Amniotic stem cell (primary cell): ENCODE measurements at regions not wholly inside any gene's neighbourhood (a gene's known extent, or its start where the extent isn't known, plus 50 kb on each side); places are given as distances from the start of the nearest gene placed in this dataset.

ENCODE experiments used
- DNase-seq: peaks from one replicate; lab custom pipeline; 2025; lab: John Stamatoyannopoulos, UW

DNA sequence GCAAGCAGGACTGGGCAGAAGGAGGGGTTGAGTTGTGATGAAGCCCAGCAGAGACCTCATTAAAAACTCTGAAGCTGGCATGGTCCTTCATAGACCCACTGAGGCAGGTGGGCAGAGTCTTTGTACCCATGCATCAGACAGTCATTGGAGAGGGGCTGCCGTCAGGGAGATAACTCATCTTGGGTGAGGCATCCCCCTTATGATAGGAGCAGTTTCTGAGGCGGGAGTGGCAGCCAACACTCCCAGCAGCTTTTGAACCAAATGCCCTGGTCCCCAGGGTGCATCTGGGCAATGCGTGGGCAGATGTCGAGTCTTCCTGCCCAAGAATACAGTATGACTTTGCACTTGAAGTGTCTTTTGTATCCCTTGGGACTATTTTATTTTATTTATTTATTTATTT is 68.1 kb downstream of the HTR5A start:
- no peak for DNase-seq

GRCh38 chr7:155141562-155141961 is 71.4 kb downstream of the HTR5A start:
- DNase-seq: no peak

- DNase-seq: no peak
Observed at GRCh38 chr7:155143381-155143780, 73.3 kb downstream of the HTR5A start.

DNA sequence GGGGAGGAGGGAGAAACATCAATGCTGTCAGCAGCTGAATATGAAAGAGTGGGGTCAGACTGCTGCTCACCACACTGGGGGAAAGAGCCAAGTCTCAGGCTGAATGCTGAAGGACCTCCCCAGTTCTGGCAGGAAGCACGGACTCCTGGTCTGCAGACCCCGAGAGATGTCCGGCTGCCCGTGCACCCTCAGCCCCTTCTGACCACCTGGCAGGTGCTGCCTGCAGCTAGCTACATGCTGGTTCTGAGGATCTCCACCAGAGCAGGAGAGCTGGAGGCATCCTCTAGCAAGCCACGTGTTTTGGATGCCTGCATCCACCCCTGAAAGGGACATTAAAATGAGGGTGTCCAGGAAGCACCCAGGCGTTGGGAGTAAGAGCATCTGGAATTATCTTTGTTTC is 74.2 kb downstream of the HTR5A start:
- no peak for DNase-seq

DNA sequence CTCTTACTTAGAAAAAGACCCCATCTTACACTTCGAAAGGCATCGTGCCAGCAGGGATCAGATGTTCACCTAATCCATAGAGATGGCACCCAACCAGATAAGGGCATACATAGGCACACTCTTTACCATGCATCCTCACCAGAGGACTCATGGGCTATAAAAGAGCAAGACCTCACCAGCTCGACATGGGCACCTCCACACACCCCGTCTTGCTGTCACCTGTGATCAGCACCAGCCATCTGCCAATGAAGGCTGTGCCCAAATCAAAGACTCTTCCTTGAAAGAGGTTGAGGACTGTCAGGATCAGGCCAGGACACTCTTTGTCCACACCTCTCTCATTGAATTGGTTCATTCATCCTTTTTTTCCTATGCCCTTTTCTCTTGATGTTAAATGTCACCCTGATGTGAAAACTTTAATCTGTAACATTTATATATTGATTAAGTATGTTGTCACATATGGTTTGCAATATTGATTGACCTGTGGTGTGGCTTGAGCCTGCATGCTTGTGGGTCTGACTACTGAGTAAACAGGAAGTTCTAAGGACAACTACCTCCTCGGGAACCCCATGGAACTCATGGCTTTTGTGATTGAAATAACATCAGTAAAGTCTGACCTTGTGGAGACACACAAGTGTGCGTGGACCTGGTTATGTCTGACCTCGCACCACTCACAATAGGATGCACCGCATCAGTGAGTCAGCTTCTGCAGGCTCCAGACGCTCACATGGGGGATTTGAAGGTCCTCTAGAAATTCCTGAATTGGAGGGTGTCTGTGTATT is 75.5 kb downstream of the HTR5A start:
- DNase-seq: no peak

DNA sequence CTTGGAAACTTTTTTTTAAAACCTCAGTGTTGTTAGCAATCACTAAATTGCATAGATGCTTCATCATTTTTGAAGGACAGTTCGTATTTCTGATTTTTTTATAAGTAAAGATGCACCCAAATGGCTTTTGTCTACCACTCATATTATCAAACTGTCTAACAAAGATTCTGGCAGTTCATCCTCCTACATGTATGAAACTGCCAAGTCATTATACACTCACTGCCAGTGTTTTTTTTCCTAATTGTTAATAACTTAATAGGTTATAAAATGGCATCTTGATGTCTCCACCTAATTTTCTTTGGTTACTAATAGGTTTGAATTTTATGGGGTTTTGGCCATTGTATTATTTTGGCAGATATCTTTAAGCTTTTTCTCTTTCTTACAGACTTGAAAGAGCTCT is 77.0 kb downstream of the HTR5A start:
- no peak for DNase-seq

GRCh38 chr7:155147624-155148023 is 77.5 kb downstream of the HTR5A start:
- no peak for DNase-seq

- DNase-seq: no peak
Observed at GRCh38 chr7:155153676-155154075, 83.6 kb downstream of the HTR5A start.

- no peak for DNase-seq
Observed at GRCh38 chr7:155154586-155154985, 84.5 kb downstream of the HTR5A start.

DNA sequence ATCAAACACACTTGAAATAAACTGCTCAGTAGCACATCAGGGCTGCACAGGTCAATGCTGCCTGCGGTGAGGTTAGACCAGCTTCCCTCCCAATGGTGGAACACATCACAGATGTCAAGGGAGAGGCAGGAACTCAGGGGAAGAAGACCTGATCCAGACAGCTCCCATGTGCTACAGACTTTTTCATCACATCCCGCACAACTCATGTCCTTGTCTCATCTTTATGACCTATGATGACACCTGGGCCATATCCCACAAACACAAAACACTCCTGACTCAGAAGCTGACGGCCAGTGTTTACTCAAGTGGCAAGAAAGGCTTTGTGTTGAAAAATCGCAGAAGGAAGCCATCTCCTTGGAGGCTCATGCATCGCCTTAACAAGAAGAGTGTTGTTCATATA is 91.6 kb downstream of the HTR5A start:
- DNase-seq: no peak

DNA sequence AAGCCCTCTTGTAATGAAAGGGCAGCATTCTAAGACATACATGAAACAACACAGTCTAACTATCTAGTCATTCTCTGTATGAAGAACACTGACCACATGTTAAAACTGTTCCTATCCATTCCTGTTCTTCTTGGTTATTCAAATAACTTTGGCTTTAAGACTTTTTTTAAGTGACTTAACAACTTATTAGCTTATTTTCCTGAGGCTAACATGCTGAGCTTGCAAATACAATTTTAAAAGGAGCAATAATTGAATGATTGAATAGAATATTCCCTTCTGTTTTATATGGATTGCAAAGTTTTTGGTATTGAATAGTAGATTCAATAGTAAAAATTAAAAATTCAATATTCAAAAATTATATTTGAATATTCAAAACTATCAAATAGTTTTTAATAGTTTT is 92.3 kb downstream of the HTR5A start:
- no peak for DNase-seq

GRCh38 chr7:155163696-155164095 is 93.6 kb downstream of the HTR5A start:
- DNase-seq: no peak

DNA sequence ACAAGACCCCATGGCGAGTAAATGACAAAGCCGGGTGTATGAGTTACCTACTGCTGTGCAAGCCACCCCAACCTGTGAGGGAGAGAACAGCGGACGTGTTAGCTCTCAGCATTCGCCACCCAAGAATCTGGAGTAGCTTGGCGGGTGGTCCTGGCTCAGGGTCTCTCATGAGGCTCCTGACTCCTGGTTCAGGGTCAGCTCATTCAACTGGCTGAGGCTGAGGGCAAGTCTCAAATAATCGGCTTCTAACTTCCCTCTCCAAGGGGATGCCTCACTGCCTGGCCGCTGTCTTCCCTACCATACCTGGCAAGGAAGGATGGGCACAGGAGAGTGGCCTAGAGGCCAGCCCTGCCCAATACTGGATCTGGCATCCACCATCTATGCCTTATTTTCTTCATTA is 94.2 kb downstream of the HTR5A start:
- DNase-seq: no peak

GRCh38 chr7:155166108-155166507 is 96.0 kb downstream of the HTR5A start:
- no peak for DNase-seq

DNA sequence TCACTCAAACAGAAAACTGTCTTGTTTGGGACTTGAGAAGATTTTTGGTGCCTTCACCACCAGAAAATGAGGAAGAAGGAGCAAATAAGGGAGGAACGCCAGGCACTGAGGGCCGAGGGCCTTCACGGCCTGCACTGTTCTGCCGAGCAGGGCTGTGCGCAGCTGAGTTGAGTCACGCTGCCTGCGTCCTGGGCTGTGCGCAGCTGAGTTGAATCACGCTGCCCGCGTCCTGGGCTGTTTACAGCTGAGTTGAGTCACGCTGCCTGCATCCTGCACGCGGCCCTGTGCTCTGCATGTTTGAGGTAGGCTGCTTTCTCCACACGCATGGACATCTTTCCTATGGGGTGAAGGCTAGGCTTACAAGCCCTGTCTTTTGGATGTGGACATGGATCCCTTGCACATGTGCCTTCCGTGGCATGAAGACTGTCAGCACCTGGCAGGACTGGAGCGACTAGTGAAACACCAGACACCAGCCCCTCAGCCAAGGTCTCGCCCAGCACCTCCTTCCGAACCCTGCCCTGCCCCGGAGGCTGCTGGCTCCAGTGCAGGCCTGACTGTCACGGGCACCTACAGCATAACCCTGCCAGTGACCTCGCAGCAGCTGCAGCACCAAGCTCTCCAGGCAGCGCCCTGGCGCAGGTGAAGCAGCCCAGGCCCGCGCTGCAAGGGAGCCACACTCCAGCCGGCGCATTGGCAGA is 96.7 kb downstream of the HTR5A start:
- DNase-seq: peak; percentile 94

- DNase-seq: no peak
Observed at GRCh38 chr7:155167706-155168365, 97.7 kb downstream of the HTR5A start.

DNA sequence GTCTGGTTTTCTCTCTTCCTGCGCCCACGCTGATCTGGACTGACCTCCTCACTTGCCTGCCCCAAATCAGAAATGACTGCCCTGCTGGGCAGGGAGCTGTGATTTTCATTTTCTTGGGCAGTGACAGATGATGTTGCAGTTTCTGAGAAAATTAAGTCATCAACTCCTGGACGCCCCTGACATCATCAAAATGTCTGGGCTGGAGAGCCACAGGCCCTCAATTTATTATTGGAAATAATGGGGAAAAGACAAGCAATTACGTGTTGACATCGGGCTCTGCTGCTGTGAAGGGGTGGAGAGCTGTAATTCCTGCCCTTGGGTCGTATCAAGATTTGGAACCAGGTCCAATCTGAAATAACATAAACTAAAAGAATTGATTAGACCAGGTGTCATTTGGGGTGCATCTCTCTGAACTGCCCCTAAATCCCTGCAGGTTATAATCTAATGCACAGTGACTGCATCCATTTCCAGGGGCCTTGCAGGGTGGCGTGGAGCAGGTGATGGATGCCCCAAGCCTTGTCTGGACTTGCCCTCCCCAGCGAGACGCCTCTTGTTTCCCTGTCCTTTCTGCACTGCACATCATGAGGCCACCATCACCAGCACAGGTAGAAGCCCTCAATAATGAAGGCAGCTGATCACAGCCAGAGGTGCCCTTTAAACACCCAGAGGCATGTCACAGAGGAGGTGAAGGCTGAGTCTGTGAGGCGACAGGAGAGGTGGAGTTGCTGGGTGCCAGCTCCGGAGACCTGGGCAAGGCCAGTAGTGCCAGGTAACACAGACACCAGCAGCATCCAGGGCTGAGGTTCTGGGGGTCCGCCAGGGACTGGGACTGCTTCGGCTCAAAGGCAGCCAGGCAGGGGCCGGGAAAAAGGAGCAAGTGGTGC is 98.7 kb downstream of the HTR5A start:
- no peak for DNase-seq

DNA sequence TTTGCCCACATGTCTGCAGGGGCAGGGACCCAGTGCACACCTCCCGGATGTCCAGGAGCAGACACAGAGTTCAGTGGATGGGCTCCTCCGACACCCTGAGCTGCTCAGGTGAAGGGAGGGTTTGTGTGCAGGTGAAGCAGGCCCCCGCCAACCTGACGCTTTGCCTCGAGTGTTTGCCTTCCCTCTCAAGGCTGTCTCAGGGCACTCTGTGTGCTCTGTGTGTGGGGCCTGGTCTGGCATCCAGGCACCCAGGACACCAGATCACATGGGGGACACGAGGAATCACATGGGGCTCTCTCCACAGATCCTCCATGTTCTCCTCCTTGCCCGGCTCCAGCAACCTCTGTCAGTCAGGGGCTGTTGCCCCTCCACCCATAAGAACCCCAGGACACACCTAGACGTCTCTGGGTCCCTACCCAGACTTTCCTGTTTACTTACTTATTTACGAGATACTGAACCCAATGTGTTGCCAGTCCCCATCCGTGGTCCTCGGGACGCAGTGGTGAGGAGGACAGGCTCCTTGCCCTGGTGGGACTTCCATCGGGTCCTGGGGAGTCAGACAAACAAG is 99.5 kb downstream of the HTR5A start:
- no peak for DNase-seq

DNA sequence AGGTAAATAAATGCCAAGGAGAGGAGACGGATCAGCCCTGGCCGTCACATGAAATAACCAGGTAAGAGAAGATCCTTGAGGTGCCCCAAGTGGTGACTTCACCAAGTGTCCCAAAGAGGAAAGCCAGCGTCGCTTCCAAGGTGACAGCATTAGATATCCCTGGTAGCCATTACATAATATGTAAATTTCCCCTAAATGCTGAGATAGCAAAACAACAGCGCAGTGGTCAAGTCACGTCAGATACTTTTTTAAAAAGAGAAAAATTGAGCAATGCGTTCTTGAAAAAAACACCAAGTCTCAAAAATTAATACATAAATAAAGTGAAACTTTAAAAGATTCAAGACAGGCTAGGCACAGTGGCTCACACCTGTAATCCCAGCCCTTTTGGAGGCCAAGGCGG is 100.2 kb downstream of the HTR5A start:
- DNase-seq: no peak

- DNase-seq: no peak
Observed at GRCh38 chr7:155172141-155172540, 102.0 kb downstream of the HTR5A start.

- DNase-seq: no peak
Observed at GRCh38 chr7:155173905-155174304, 103.8 kb downstream of the HTR5A start.

GRCh38 chr7:155178096-155178495 is 108.0 kb downstream of the HTR5A start:
- no peak for DNase-seq
